GM12872 (cell line): ENCODE measurements at regions not wholly inside any gene's neighbourhood (a gene's known extent, or its start where the extent isn't known, plus 50 kb on each side); places are given as distances from the start of the nearest gene placed in this dataset.

Experiments used
- TF ChIP-seq, protein P1 (sequence below): IDR thresholded peaks from 3 replicates; pipeline ENCODE4 v1.5.1; 2011; ENCODE audit warnings: low read depth, mild to moderate bottlenecking, low read length, moderate library complexity; ENCODE audit not compliant: insufficient read depth

DNA sequence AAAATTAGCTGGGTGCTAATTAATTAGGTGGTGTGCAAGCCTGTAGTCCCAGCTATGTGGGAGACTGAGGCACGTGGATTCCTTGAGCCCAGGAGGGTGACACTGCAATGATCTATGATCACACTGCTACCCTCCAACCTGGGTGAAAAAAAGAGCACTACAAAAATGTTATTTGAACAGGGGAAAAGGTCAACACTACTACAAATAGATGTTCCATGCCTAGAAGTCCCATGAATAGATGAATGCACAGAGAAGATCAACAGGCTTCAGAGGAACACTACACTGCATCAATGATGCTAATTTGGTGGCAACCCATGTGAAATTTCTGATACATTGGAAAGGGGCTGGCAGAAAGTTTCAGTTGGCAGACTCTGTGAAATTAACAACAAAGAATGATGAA lies 105.4 kb upstream of the FHIT start:
- TF ChIP-seq, protein P1, sequence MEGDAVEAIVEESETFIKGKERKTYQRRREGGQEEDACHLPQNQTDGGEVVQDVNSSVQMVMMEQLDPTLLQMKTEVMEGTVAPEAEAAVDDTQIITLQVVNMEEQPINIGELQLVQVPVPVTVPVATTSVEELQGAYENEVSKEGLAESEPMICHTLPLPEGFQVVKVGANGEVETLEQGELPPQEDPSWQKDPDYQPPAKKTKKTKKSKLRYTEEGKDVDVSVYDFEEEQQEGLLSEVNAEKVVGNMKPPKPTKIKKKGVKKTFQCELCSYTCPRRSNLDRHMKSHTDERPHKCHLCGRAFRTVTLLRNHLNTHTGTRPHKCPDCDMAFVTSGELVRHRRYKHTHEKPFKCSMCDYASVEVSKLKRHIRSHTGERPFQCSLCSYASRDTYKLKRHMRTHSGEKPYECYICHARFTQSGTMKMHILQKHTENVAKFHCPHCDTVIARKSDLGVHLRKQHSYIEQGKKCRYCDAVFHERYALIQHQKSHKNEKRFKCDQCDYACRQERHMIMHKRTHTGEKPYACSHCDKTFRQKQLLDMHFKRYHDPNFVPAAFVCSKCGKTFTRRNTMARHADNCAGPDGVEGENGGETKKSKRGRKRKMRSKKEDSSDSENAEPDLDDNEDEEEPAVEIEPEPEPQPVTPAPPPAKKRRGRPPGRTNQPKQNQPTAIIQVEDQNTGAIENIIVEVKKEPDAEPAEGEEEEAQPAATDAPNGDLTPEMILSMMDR, result no peak

DNA sequence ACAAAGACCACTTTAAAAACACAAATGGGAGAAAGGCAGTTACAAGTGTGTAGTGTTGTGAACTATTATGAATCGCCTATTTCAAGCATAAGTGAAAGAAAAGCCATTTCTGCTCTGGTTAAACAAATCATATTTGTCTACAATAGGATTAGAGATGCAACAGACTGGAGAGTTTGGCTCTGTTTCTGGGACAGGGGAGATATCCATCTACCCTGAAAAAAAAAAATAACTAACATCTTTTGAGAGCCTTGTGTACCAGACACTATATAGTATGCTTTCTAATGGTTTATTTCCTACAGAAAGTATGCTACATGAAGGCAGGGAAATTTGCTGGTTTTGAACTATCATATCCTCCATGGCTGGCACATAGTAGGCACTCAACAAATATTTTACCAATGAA lies 106.7 kb upstream of the FHIT start:
- TF ChIP-seq, protein P1, result no peak

GRCh38 chr3:61358364-61358763 lies 107.1 kb upstream of the FHIT start:
- TF ChIP-seq, protein P1, result no peak

- TF ChIP-seq, protein P1, result 0 out of 3 replicates have a peak, but pooled peaks have one; percentile 3
Measured at GRCh38 chr3:61360297-61360965, 109.2 kb upstream of the FHIT start.

GRCh38 chr3:61369678-61370077 lies 118.4 kb upstream of the FHIT start:
- TF ChIP-seq, protein P1, result no peak

- TF ChIP-seq, protein P1, result peak; percentile 81
Measured at GRCh38 chr3:61371123-61371522, 119.9 kb upstream of the FHIT start.

- TF ChIP-seq, protein P1, result no peak
Measured at GRCh38 chr3:61372723-61373122, 121.5 kb upstream of the FHIT start.
